Iris pigment epithelial cell (primary cell): ENCODE measurements at regions not wholly inside any gene's neighbourhood (a gene's known extent, or its start where the extent isn't known, plus 50 kb on each side); places are given as distances from the start of the nearest gene placed in this dataset.
"Not testable (repeated sequence)": the region's sequence is repeated elsewhere in the genome, so short reads cannot be mapped to it uniquely, and the experiment has no call there.

ENCODE experiments used
- DNase-seq: peaks from one replicate; pipeline ENCODE4 v3.0.0-alpha.2; 2011; ENCODE audit warnings: low read depth

- no peak for DNase-seq
These were observed 226.3 kb upstream of the NPVF start for GRCh38 chr7:25454562-25455041.

- no peak for DNase-seq
These were observed 227.5 kb upstream of the NPVF start for GRCh38 chr7:25455683-25456251.

GRCh38 chr7:25456467-25457171, 228.3 kb upstream of the NPVF start:
- no peak for DNase-seq

- no peak for DNase-seq
These were observed 230.8 kb upstream of the NPVF start for GRCh38 chr7:25459057-25459456.

- DNase-seq: no peak
These were observed 232.1 kb upstream of the NPVF start for GRCh38 chr7:25460433-25460832.

- no peak for DNase-seq
These were observed 241.4 kb upstream of the NPVF start for GRCh38 chr7:25469669-25470068.

GRCh38 chr7:25476863-25477499, 248.7 kb upstream of the NPVF start:
- no peak for DNase-seq

GRCh38 chr7:25478221-25478620, 249.9 kb upstream of the NPVF start:
- not testable (repeated sequence) for DNase-seq

GRCh38 chr7:25478925-25479324, 250.6 kb upstream of the NPVF start:
- DNase-seq: no peak

GRCh38 chr7:25481891-25482290, 253.6 kb upstream of the NPVF start:
- DNase-seq: no peak

GRCh38 chr7:25482631-25483030, 254.3 kb upstream of the NPVF start:
- DNase-seq: no peak

GRCh38 chr7:25485026-25485425, 256.7 kb upstream of the NPVF start:
- no peak for DNase-seq

GRCh38 chr7:25486656-25487055, 258.4 kb upstream of the NPVF start:
- no peak for DNase-seq

GRCh38 chr7:25493805-25494366, 265.6 kb upstream of the NPVF start:
- DNase-seq: no peak

GRCh38 chr7:25494896-25495295, 266.6 kb upstream of the NPVF start:
- DNase-seq: no peak

- DNase-seq: no peak
These were observed 267.3 kb upstream of the NPVF start for GRCh38 chr7:25495342-25496250.

GRCh38 chr7:25496476-25497368, 268.4 kb upstream of the NPVF start:
- no peak for DNase-seq

- no peak for DNase-seq
These were observed 272.2 kb upstream of the NPVF start for GRCh38 chr7:25500393-25500921.

GRCh38 chr7:25503306-25503705, 275.0 kb upstream of the NPVF start:
- no peak for DNase-seq

GRCh38 chr7:25512061-25512687, 283.9 kb upstream of the NPVF start:
- DNase-seq: no peak
